Ishikawa (cell line): ENCODE measurements at regions not wholly inside any gene's neighbourhood (a gene's known extent, or its start where the extent isn't known, plus 50 kb on each side); places are given as distances from the start of the nearest gene placed in this dataset.

Experiments
- CEBPB ChIP-seq: IDR thresholded peaks from 2 replicates; pipeline ENCODE4 v1.6.1; 2012
- CREB1 ChIP-seq: IDR thresholded peaks from 2 replicates; pipeline ENCODE4 v1.6.1; 2012; ENCODE audit warnings: low read depth
- EGR1 ChIP-seq: IDR thresholded peaks from 2 replicates; pipeline ENCODE4 v1.6.1; 2012
- EP300 ChIP-seq: IDR thresholded peaks from 2 replicates; pipeline ENCODE4 v1.6.1; 2012; ENCODE audit warnings: borderline replicate concordance
- MAX ChIP-seq: IDR thresholded peaks from 2 replicates; pipeline ENCODE4 v1.6.1; 2012
- NFIC ChIP-seq: IDR thresholded peaks from 2 replicates; pipeline ENCODE4 v1.6.1; 2012
- RAD21 ChIP-seq: IDR thresholded peaks from 2 replicates; pipeline ENCODE4 v1.6.1; 2012; ENCODE audit warnings: low read depth
- REST ChIP-seq: IDR thresholded peaks from 2 replicates; pipeline ENCODE4 v1.6.1; 2012; ENCODE audit warnings: low read depth, mild to moderate bottlenecking
- TAF1 ChIP-seq: IDR thresholded peaks from 2 replicates; pipeline ENCODE4 v1.6.1; 2012; ENCODE audit warnings: low read depth, mild to moderate bottlenecking
- TCF12 ChIP-seq: IDR thresholded peaks from 2 replicates; pipeline ENCODE4 v1.6.1; 2012; ENCODE audit warnings: low read depth
- TEAD4 ChIP-seq: IDR thresholded peaks from 2 replicates; pipeline ENCODE4 v1.6.1; 2012
- YY1 ChIP-seq: IDR thresholded peaks from 2 replicates; pipeline ENCODE4 v1.6.1; 2012; ENCODE audit warnings: low read depth
- ZBTB7A ChIP-seq: IDR thresholded peaks from 2 replicates; pipeline ENCODE4 v1.6.1; 2012; ENCODE audit warnings: low read depth

- TF ChIP-seq TCF12 (no peak), TAF1 (no peak), REST (no peak), MAX (no peak), TEAD4 (no peak), ZBTB7A (no peak), YY1 (no peak), RAD21 (no peak), EP300 (no peak), EGR1 (no peak), CREB1 (no peak), CEBPB (no peak), NFIC (no peak)
These were observed 73.9 kb upstream of the MED14 start for GRCh38 chrX:40809210-40809609.
